NB4 (cell line): ENCODE measurements at regions not wholly inside any gene's neighbourhood (a gene's known extent, or its start where the extent isn't known, plus 50 kb on each side); places are given as distances from the start of the nearest gene placed in this dataset.

Experiments used
- POLR2A ChIP-seq: IDR thresholded peaks from 2 replicates; pipeline ENCODE4 v1.6.1; 2011; ENCODE audit warnings: mild to moderate bottlenecking; ENCODE audit not compliant: insufficient read length; ENCODE audit errors: extremely low read depth
- TF ChIP-seq, protein P1 (sequence below): IDR thresholded peaks from one replicate; pipeline ENCODE4 v1.5.1; 2012; ENCODE audit warnings: low read depth, low read length

DNA sequence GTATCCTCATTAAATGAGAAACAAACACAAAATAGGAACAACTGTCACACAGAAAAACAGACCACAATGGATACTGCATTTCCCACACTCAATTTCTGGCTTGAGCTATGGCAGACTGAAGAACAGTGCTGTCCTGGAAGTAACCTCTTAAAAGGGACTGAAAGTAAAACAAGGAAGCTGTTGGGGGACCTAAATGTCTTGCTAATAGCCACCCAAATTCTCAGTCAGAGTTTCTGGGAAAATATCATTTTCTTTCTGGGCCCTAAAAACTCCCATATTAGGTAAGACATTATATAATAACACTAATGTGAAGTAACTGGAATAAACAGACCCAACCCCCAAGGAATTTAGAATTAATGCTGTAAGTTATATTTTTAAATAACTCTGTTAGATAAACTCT lies 80.9 kb upstream of the TFEC start:
- TF ChIP-seq POLR2A: no peak
- TF ChIP-seq, protein P1, sequence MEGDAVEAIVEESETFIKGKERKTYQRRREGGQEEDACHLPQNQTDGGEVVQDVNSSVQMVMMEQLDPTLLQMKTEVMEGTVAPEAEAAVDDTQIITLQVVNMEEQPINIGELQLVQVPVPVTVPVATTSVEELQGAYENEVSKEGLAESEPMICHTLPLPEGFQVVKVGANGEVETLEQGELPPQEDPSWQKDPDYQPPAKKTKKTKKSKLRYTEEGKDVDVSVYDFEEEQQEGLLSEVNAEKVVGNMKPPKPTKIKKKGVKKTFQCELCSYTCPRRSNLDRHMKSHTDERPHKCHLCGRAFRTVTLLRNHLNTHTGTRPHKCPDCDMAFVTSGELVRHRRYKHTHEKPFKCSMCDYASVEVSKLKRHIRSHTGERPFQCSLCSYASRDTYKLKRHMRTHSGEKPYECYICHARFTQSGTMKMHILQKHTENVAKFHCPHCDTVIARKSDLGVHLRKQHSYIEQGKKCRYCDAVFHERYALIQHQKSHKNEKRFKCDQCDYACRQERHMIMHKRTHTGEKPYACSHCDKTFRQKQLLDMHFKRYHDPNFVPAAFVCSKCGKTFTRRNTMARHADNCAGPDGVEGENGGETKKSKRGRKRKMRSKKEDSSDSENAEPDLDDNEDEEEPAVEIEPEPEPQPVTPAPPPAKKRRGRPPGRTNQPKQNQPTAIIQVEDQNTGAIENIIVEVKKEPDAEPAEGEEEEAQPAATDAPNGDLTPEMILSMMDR: no peak
